Smooth muscle cell (in vitro differentiated cells): ENCODE measurements at regions not wholly inside any gene's neighbourhood (a gene's known extent, or its start where the extent isn't known, plus 50 kb on each side); places are given as distances from the start of the nearest gene placed in this dataset.
A peak's percentile ranks its signal among the peaks of the same experiment; 100 is the strongest.

Experiments
- DNase-seq: peaks from one replicate; lab custom pipeline; 2025; ENCODE audit not compliant: unreplicated experiment; lab: John Stamatoyannopoulos, UW
- H2AFZ ChIP-seq: fragments of 200-600 bp; sonication (generic); 2 replicates; pipeline ENCODE4 v1.6.0; 2016; ENCODE audit warnings: antibody characterized with exemption, low read depth, mild to moderate bottlenecking
- H3F3A ChIP-seq: fragments of 200-600 bp; sonication (generic); 2 replicates; pipeline ENCODE4 v1.6.0; 2017; ENCODE audit warnings: antibody characterized with exemption, low read depth
- H3K27ac ChIP-seq: fragments of 200-600 bp; sonication (generic); 2 replicates; pipeline ENCODE4 v1.5.1; 2016; ENCODE audit warnings: low read depth, mild to moderate bottlenecking
- H3K27me3 ChIP-seq: fragments of 200-600 bp; sonication (generic); 2 replicates; pipeline ENCODE4 v1.6.1; 2016; ENCODE audit warnings: low read depth, mild to moderate bottlenecking
- H3K36me3 ChIP-seq: fragments of 200-600 bp; sonication (generic); 2 replicates; pipeline ENCODE4 v1.5.1; 2016; ENCODE audit warnings: low read depth
- H3K4me1 ChIP-seq: fragments of 200-600 bp; sonication (generic); 2 replicates; pipeline ENCODE4 v1.5.1; 2016; ENCODE audit warnings: low read depth
- H3K4me2 ChIP-seq: fragments of 200-600 bp; sonication (generic); 2 replicates; pipeline ENCODE4 v1.6.0; 2016; ENCODE audit warnings: mild to moderate bottlenecking
- H3K4me3 ChIP-seq: fragments of 200-600 bp; sonication (generic); 2 replicates; pipeline ENCODE4 v1.5.1; 2016; ENCODE audit warnings: mild to moderate bottlenecking
- H3K79me2 ChIP-seq: fragments of 200-600 bp; sonication (generic); 2 replicates; pipeline ENCODE4 v1.6.0; 2016; ENCODE audit warnings: low read depth, mild to moderate bottlenecking
- H3K9ac ChIP-seq: fragments of 200-600 bp; sonication (generic); 2 replicates; pipeline ENCODE4 v1.6.0; 2016; ENCODE audit warnings: low read depth
- H3K9me3 ChIP-seq: fragments of 200-600 bp; sonication (generic); replicated peaks from 2 replicates; pipeline ENCODE4 v1.5.1; 2016; ENCODE audit warnings: low read depth
- H4K20me1 ChIP-seq: fragments of 200-600 bp; sonication (generic); 2 replicates; pipeline ENCODE4 v1.6.0; 2016; ENCODE audit warnings: low read depth
- CTCF ChIP-seq: fragments of 200-600 bp; sonication (generic); IDR thresholded peaks from 2 replicates; pipeline ENCODE4 v1.5.1; 2017; ENCODE audit warnings: borderline replicate concordance, mild to moderate bottlenecking, antibody characterized with exemption; ENCODE audit not compliant: insufficient read depth, poor library complexity, severe bottlenecking
- WGBS: methylation state at CpG from one replicate; pipeline ENCODE4 v1.1.7; 2016; ENCODE audit warnings: low lambda C conversion rate; 5-methylcytosine and 5-hydroxymethylcytosine counted together

- peak overlapping the region; percentile 96 for H3K27ac ChIP-seq
- TF ChIP-seq CTCF, result no peak
Measured at GRCh38 chr17:71187145-71187878, 933.5 kb upstream of the SOX9 start.

GRCh38 chr17:71188811-71189492 lies 931.9 kb upstream of the SOX9 start:
- Histone ChIP-seq H3K27me3 (no peaks in the 10 kb centered on the region), H3K4me2 (peak overlapping the region; percentile 64), H3F3A (peaks cover 15% of the 10 kb centered on the region), H3K27ac (peak overlapping the region; percentile 96), H3K4me3 (no peak overlapping the region), H4K20me1 (no peaks in the 10 kb centered on the region), H3K9ac (peak overlapping the region; percentile 58), H3K79me2 (no peaks in the 10 kb centered on the region), H3K9me3 (no peaks in the 10 kb centered on the region), H3K36me3 (no peaks in the 10 kb centered on the region), H2AFZ (no peak overlapping the region), H3K4me1 (no peaks in the 10 kb centered on the region)
- no peak for DNase-seq
- no peak for TF ChIP-seq CTCF
- 9% methylated on average over 2 of the region's 2 CpGs for WGBS

More at GRCh38 chr17:71187145-71187878, 933.5 kb upstream of the SOX9 start:
- DNase-seq, result no peak
- Histone ChIP-seq H3K36me3 (no peaks in the 10 kb centered on the region), H3F3A (peaks cover 17% of the 10 kb centered on the region), H3K9me3 (no peaks in the 10 kb centered on the region), H3K4me3 (no peak overlapping the region), H3K4me2 (no peak overlapping the region), H3K9ac (no peak overlapping the region), H3K27me3 (no peaks in the 10 kb centered on the region), H3K4me1 (no peaks in the 10 kb centered on the region), H4K20me1 (no peaks in the 10 kb centered on the region), H2AFZ (no peak overlapping the region), H3K79me2 (no peaks in the 10 kb centered on the region)
- WGBS, result 97% methylated on average over 8 of the region's 8 CpGs

- H3K9ac ChIP-seq, result peak overlapping the region; percentile 60
- H3K27me3 ChIP-seq, result no peaks in the 10 kb centered on the region
- H3K36me3 ChIP-seq, result no peaks in the 10 kb centered on the region
- H3K4me2 ChIP-seq, result peak overlapping the region; percentile 56
- H3K79me2 ChIP-seq, result no peaks in the 10 kb centered on the region
- no peaks in the 10 kb centered on the region for H4K20me1 ChIP-seq
- peaks cover 15% of the 10 kb centered on the region for H3F3A ChIP-seq
- H3K27ac ChIP-seq, result peak overlapping the region; percentile 96
- H3K4me3 ChIP-seq, result no peak overlapping the region
- WGBS, result 52% methylated on average over 4 of the region's 4 CpGs
- no peak overlapping the region for H2AFZ ChIP-seq
- TF ChIP-seq CTCF, result no peak
- H3K9me3 ChIP-seq, result no peaks in the 10 kb centered on the region
- no peaks in the 10 kb centered on the region for H3K4me1 ChIP-seq
- no peak for DNase-seq
Measured at GRCh38 chr17:71189493-71189831, 931.4 kb upstream of the SOX9 start.
